Aorta (tissue), 5 donors: ENCODE measurements at regions not wholly inside any gene's neighbourhood (a gene's known extent, or its start where the extent isn't known, plus 50 kb on each side); places are given as distances from the start of the nearest gene placed in this dataset.
A peak's percentile ranks its signal among the peaks of the same experiment; 100 is the strongest.

Source experiments
- ATAC-seq: fragments of 200-7000 bp; cut with Tn5 transposase; one replicate; pipeline ENCODE4 v1.9.1; 2022; ENCODE audit warnings: moderate library complexity; ENCODE audit not compliant: low FRiP score
- DNase-seq, 2 donors: peaks; one replicate each; pipeline ENCODE4 v3.0.0-alpha.2; 2020
- H3K27ac ChIP-seq, 2 donors: one replicate each; pipeline ENCODE4 v1.5.1; 2013; ENCODE audit warnings: low read length in 2 of 2, mild to moderate bottlenecking in 2 of 2, moderate library complexity in 2 of 2, control low read depth in 1 of 2, inconsistent platforms in 1 of 2, low read depth in 1 of 2
- H3K27me3 ChIP-seq, 2 donors: one replicate each; pipeline ENCODE4 v1.6.1; 2013; ENCODE audit warnings: control low read depth in 1 of 2, low read length in 1 of 2, mild to moderate bottlenecking in 1 of 2, moderate library complexity in 1 of 2; ENCODE audit not compliant: insufficient read depth in 2 of 2, control insufficient read depth in 1 of 2
- H3K36me3 ChIP-seq, 2 donors: one replicate each; pipeline ENCODE4 v1.6.1; 2013; ENCODE audit warnings: control low read depth in 1 of 2, low read length in 1 of 2, mild to moderate bottlenecking in 1 of 2; ENCODE audit not compliant: insufficient read depth in 2 of 2, control insufficient read depth in 1 of 2
- H3K4me1 ChIP-seq, 2 donors: one replicate each; pipeline ENCODE4 v1.6.1; 2013; ENCODE audit warnings: low read length in 2 of 2, control low read depth in 1 of 2, mild to moderate bottlenecking in 1 of 2, moderate library complexity in 1 of 2; ENCODE audit not compliant: insufficient read depth in 2 of 2, control insufficient read depth in 1 of 2
- H3K4me3 ChIP-seq, 2 donors: one replicate each; pipeline ENCODE4 v1.5.1; 2013; ENCODE audit warnings: low read length in 2 of 2, control low read depth in 1 of 2, mild to moderate bottlenecking in 1 of 2
- H3K9me3 ChIP-seq: one replicate; pipeline ENCODE4 v1.6.1; 2013; ENCODE audit warnings: mild to moderate bottlenecking, low read length; ENCODE audit not compliant: control insufficient read depth
- WGBS, 2 donors: extraction: QIAGEN DNeasy Blood & Tissue Kit; methylation state at CpG; one replicate each; pipeline ENCODE4 v1.1.7; 2013; 5-methylcytosine and 5-hydroxymethylcytosine counted together
- intact Hi-C, 2 donors: fragments of 100-400 bp; cut with DNase I; formaldehyde crosslinking; loops; one replicate each; pipeline versions ENCODE4 v1.14.2 to v1.15.0; 2022
- donor health status: healthy with polysubstance abuse.
- donor health status: Bipolar disorder and iron deficiency.
- donor health status: DM: no; HTN: no; CAD: no.
- donor health status: DM: no; HTN: no; CAD: no.
- donor health status: DM: yes; HTN: yes; CAD: no.

DNA sequence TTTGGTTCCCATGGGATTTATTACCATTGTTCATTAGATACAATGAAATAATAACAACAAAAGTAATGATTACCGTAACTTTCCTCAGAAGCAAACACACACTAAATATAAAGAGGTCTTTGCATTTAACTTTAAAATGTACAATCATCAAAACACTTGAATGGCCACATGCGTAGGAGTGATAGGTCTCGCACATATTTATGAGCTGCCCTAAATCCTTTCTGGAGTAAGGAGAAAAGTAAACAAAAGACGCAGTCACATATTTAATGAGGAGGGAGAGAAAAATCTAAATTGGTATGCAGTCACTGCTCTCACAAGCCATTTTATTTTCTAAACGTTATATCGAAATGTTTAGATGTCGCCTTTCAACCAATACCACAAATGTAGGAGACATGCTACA, 129.4 kb upstream of the TCF21 start:
- H3K27me3 ChIP-seq, result no peaks in the 10 kb centered on the region
- H3K27ac ChIP-seq, result no peak overlapping the region
- H3K9me3 ChIP-seq, result no peaks in the 10 kb centered on the region
- ATAC-seq (no peak), DNase-seq (no peak)
- WGBS, 2 donors, result 88 to 91% methylated on average over 7 of the region's 7 CpGs
- peaks cover 7 to 25% of the 10 kb centered on the region in 2 donors for H3K4me1 ChIP-seq
- no peak overlapping the region for H3K4me3 ChIP-seq
- intact Hi-C loops, result no loop called here
- no peaks in the 10 kb centered on the region for H3K36me3 ChIP-seq

DNA sequence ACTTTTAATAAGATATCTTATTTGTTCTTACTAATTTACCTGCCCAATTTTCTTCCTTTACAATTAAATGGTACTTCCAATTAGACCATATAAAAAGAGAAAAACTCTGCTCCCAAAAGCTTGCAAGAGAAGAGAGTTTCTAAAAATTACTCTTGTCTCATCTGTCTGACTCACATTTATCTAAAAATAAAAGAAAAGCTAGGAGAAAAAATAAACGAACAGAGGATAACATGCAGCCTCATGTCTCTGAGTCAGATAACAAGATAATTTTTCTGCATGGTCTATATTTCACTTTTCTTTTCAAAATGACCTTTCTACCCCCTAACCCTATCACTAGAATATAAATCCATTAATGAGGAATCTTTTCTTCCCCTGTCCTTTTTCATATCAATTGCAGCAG, 127.2 kb upstream of the TCF21 start:
- no peak overlapping the region for H3K4me3 ChIP-seq
- no peaks in the 10 kb centered on the region for H3K36me3 ChIP-seq
- H3K4me1 ChIP-seq, result peaks cover 6 to 25% of the 10 kb centered on the region in 2 donors
- H3K9me3 ChIP-seq, result no peaks in the 10 kb centered on the region
- intact Hi-C loops, result loop anchor here in 1 of 2 donors (5.0 kb wide), 1 partner anchor 36 kb away; no protein-coding TSS in a partner anchor
- H3K27ac ChIP-seq, result no peak overlapping the region
- DNase-seq, result no peak
- WGBS, 2 donors, result 2 to 4% methylated on average over 1 of the region's 1 CpG
- H3K27me3 ChIP-seq, result no peaks in the 10 kb centered on the region
- peak; percentile 52 for ATAC-seq

DNA sequence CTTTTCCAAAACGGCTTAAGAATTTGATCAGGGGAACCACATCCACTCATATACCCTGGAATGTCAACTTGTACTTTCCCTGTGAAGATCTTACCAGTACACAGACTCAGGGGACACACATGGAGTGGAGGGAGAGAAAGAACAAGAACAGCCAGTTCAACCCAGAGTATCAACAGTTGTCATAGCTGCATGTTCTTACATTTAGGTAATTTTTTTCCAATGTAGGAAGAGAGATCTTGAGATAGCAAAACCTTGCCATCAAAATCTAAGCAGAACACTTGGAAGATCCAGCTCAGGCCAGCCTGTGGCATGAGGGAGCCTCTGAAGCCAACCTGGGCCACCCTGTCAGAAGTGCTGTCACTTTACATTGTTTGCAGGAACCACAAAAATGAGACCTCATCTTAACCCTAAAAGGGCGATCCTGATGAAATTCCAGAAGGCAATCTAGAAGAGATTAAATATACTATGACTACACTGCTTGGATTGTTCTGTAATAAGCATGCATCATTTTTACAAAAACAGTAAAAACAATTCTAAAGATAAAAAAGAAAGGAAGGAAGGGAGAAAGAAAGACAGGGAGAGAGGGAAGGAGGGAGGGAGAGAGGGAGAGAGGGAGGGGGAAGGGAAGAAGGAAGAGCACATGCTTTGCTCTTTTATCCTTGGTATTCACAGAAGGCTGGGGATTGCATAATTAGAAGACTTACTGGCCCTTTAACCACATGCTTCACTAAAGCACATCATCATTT, 124.7 kb upstream of the TCF21 start:
- H3K27ac ChIP-seq, result peak overlapping the region; percentile 57 to 68
- H3K27me3 ChIP-seq, result no peaks in the 10 kb centered on the region
- H3K4me1 ChIP-seq, result peaks cover 6 to 16% of the 10 kb centered on the region in 2 donors
- intact Hi-C loops, result loop anchor here in 1 of 2 donors (5.0 kb wide), 1 partner anchor 33 kb away; no protein-coding TSS in a partner anchor
- H3K9me3 ChIP-seq, result no peaks in the 10 kb centered on the region
- ATAC-seq (no peak), DNase-seq (no peak)
- H3K36me3 ChIP-seq, result no peaks in the 10 kb centered on the region
- 35 to 46% methylated on average over 2 of the region's 2 CpGs for WGBS, 2 donors
- H3K4me3 ChIP-seq, result no peak overlapping the region

DNA sequence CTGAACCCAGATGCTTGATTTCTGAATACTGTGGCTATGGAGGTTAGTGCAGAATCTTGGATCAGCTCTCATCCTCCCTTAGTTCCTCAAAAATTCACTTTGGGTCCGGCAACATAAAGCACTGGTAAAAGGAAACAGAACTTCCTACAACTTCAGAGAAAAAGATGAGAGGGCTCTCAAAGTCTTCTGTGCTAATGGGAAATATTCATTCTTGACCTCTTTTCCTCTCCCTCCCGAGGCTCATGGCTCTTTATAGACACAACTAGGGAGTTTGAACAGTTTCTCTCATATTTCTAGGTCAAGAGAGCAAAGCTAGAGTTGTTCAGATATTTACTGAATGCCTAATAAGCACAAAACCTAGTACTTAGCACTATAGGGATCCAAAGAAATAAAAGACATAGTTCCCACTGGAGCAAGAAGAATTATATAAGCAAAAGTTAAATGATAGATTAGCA, 124.1 kb upstream of the TCF21 start:
- Histone ChIP-seq H3K4me3 (no peak overlapping the region), H3K27me3 (no peaks in the 10 kb centered on the region), H3K4me1 (peaks cover 6 to 16% of the 10 kb centered on the region in 2 donors), H3K36me3 (no peaks in the 10 kb centered on the region), H3K9me3 (no peaks in the 10 kb centered on the region), H3K27ac (peak overlapping the region; percentile 36 to 57)
- WGBS, 2 donors, result 44 to 53% methylated on average over 2 of the region's 2 CpGs
- peak; percentile 9 for ATAC-seq
- DNase-seq, result no peak
- intact Hi-C loops, result loop anchor here in 1 of 2 donors (5.0 kb wide), 1 partner anchor 33 kb away; no protein-coding TSS in a partner anchor

DNA sequence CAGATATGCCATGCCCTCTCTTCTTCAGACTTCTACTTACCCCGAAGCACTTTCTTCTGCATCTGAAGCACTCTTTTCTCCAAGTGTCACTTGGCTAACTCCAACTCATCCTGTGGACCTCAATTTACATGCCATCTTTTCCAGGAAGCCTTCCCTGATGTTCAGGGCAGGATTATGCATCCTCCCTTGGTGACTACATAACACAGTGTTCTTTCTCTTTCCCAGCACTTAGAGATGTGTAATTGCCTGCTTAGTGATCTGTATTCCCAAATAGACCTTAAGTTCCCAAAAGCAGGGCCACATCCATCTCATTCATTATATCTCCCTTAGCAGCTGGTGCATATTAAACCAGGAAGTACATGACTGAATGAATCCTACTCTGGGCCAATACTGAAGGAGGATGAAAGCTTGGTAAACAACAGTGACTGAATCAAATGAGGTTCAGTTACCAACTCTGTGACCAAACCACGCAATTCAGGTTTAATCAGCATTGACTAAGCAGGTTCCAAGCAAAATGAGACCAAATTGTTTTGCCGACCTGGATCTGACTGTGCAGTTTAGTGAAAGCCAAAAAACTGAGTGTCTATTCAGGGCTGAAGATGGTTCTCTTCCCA, 121.4 kb upstream of the TCF21 start:
- Histone ChIP-seq H3K9me3 (no peaks in the 10 kb centered on the region), H3K4me3 (no peak overlapping the region), H3K4me1 (peaks cover 3 to 16% of the 10 kb centered on the region in 2 donors), H3K27me3 (no peaks in the 10 kb centered on the region), H3K27ac (no peak overlapping the region), H3K36me3 (no peaks in the 10 kb centered on the region)
- intact Hi-C loops, result no loop called here
- ATAC-seq (no peak), DNase-seq (no peak)
- 87 to 95% methylated on average over 3 of the region's 3 CpGs for WGBS, 2 donors

DNA sequence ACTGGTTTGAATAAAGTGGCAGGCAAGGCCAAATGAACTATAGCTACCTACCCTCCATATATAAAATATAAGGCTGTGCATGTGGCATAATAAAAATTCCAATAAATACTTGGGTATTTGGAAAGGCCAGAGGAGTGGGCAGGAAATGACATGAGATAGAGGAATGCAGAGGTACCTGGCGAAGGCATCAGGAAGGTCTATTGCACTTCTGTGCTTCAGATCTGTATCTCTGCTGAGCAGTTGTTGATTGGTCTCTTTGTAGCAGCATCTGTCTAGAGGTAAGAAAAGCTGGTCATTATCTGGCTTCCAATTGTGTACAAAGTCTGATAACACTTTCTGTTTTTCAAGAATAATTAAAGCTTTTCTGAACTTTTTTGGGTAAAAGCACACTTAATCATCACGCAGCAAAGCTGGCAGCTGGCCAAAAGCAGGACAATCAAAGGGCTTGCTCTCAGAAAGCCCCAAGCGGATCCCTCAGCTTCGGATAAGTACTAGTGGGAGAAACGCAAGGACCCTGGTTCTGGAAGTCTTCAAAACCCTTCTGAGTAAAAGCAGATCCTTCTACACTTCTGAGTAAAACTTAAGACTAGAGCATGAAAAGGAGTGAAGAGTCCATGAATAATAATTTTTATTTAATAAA, 120.1 kb upstream of the TCF21 start:
- 45 to 51% methylated on average over 5 of the region's 5 CpGs for WGBS, 2 donors
- intact Hi-C loops, result no loop called here
- ATAC-seq (no peak), DNase-seq (peak in 1 of 2 donors; percentile 76)
- H3K9me3 ChIP-seq, result no peaks in the 10 kb centered on the region
- H3K27ac ChIP-seq, result no peak overlapping the region
- H3K4me3 ChIP-seq, result no peak overlapping the region
- H3K36me3 ChIP-seq, result no peaks in the 10 kb centered on the region
- no peaks in the 10 kb centered on the region for H3K27me3 ChIP-seq
- peaks cover 3 to 9% of the 10 kb centered on the region in 2 donors for H3K4me1 ChIP-seq

DNA sequence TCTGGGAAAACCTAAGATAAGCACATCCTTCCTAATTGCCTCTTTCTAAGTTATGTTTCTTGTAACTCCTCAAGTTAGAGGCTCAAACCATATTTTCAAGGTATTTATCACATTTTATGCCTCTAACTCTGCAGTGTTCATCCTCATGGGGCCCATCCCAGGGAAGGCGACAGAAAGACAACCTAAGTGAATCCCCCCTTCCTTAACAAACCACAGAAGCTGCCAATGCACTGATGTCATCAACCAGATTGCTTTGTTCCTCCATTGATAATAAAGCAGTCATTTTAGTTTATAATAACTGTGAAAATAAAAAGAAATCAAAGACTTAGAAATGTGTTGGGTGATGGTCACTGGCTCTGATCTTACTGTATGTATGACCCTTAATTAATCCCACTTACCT, 119.5 kb upstream of the TCF21 start:
- Histone ChIP-seq H3K9me3 (no peaks in the 10 kb centered on the region), H3K4me1 (peaks cover 0 to 4% of the 10 kb centered on the region in 2 donors), H3K4me3 (no peak overlapping the region), H3K36me3 (no peaks in the 10 kb centered on the region), H3K27me3 (no peaks in the 10 kb centered on the region), H3K27ac (no peak overlapping the region)
- 96 to 100% methylated on average over 1 of the region's 1 CpG for WGBS, 2 donors
- intact Hi-C loops, result no loop called here
- DNase-seq, result no peak
- ATAC-seq, result no peak

DNA sequence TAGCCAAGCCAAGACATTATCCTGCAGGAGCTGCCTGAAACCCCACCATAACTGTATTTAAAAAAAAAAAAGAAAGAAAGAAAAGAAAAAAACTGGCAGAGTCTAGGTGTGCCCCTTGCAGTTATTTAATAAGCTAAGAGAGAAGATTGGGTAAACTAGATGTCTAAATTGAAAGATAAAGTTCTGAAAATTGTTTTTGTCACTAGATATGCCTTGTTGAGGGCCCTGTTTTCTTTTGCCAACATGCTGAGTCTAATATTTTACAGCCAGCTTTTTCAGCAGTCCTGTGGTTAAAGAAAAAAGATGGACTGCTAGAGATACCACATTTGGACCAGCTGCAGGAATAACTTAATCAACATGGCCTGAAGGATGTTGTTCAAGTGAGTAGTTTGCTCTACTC, 116.3 kb upstream of the TCF21 start:
- no peaks in the 10 kb centered on the region for H3K9me3 ChIP-seq
- intact Hi-C loops, result no loop called here
- H3K36me3 ChIP-seq, result no peaks in the 10 kb centered on the region
- H3K4me1 ChIP-seq, result no peaks in the 10 kb centered on the region
- H3K27ac ChIP-seq, result no peak overlapping the region
- DNase-seq (no peak), ATAC-seq (no peak)
- H3K27me3 ChIP-seq, result no peaks in the 10 kb centered on the region
- H3K4me3 ChIP-seq, result no peak overlapping the region
